KMS-11 (cell line): ENCODE measurements at regions not wholly inside any gene's neighbourhood (a gene's known extent, or its start where the extent isn't known, plus 50 kb on each side); places are given as distances from the start of the nearest gene placed in this dataset.

Experiments
- H2AFZ ChIP-seq: fragments of 200-600 bp; sonication (generic); 2 replicates; pipeline ENCODE4 v1.6.1; 2016; ENCODE audit warnings: antibody characterized with exemption, mixed run types, low read depth
- H3K27ac ChIP-seq: fragments of 200-600 bp; sonication (generic); 2 replicates; pipeline ENCODE4 v1.6.1; 2016; ENCODE audit warnings: mild to moderate bottlenecking, mixed run types
- H3K27me3 ChIP-seq: fragments of 200-600 bp; sonication (generic); 2 replicates; pipeline ENCODE4 v1.6.1; 2017; ENCODE audit warnings: mild to moderate bottlenecking, low read depth, mixed run types, moderate library complexity; ENCODE audit not compliant: insufficient read depth
- H3K36me3 ChIP-seq: fragments of 200-600 bp; sonication (generic); 2 replicates; pipeline ENCODE4 v1.6.1; 2017; ENCODE audit warnings: mild to moderate bottlenecking, mixed run types; ENCODE audit not compliant: insufficient read depth
- H3K4me1 ChIP-seq: fragments of 200-600 bp; sonication (generic); 2 replicates; pipeline ENCODE4 v1.6.1; 2016; ENCODE audit warnings: mild to moderate bottlenecking, low read depth, mixed run types; ENCODE audit not compliant: poor library complexity, severe bottlenecking
- H3K4me2 ChIP-seq: fragments of 200-600 bp; sonication (generic); 2 replicates; pipeline ENCODE4 v1.7.0; 2016; ENCODE audit warnings: mild to moderate bottlenecking, mixed run types
- H3K4me3 ChIP-seq: fragments of 200-600 bp; sonication (generic); IDR thresholded peaks from 2 replicates; pipeline ENCODE4 v1.6.1; 2017; ENCODE audit warnings: low read depth, low read length, mixed read lengths; ENCODE audit not compliant: insufficient read depth
- H3K79me2 ChIP-seq: fragments of 200-600 bp; sonication (generic); 2 replicates; pipeline ENCODE4 v1.6.1; 2016; ENCODE audit warnings: low read depth, mixed run types; ENCODE audit not compliant: insufficient read depth
- H3K9ac ChIP-seq: fragments of 200-600 bp; sonication (generic); 2 replicates; pipeline ENCODE4 v1.6.1; 2016; ENCODE audit warnings: mild to moderate bottlenecking, mixed run types
- H4K20me1 ChIP-seq: fragments of 200-600 bp; sonication (generic); 2 replicates; pipeline ENCODE4 v1.6.1; 2016; ENCODE audit warnings: mild to moderate bottlenecking, mixed run types; ENCODE audit not compliant: insufficient read depth
- TF ChIP-seq, protein P1 (sequence below): fragments of 200-600 bp; sonication (generic); conservative IDR thresholded peaks from 2 replicates; pipeline ENCODE4 v1.6.1; 2017; ENCODE audit warnings: low read depth, mild to moderate bottlenecking, antibody characterized with exemption, low read length, moderate library complexity, mixed read lengths

DNA sequence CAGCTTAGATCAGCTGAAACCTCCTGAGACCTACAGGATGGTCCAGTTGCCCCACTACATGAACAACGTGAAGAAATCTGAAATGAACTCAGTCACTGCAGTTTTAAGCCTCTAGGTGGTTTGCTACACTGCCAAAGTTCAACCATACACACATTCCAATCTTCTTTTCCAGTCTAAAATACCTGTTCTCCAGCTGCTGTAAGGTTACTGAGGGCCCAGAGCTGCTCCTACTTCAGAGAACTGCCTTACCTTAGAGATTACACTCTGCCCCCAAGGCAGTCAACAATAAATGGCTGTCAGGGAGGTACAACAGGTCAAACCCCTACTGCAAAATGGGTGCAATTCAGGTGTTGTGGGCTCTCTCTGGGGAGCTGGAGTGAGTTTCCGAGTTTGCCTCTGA lies 154.1 kb upstream of the MIR17HG start:
- Histone ChIP-seq H3K27ac (no peak overlapping the region), H3K9ac (no peak overlapping the region), H3K4me1 (no peaks in the 10 kb centered on the region), H3K36me3 (no peaks in the 10 kb centered on the region), H3K4me2 (no peak overlapping the region), H4K20me1 (no peaks in the 10 kb centered on the region), H3K4me3 (no peak overlapping the region), H2AFZ (no peak overlapping the region), H3K27me3 (no peaks in the 10 kb centered on the region), H3K79me2 (no peaks in the 10 kb centered on the region)
- TF ChIP-seq, protein P1, sequence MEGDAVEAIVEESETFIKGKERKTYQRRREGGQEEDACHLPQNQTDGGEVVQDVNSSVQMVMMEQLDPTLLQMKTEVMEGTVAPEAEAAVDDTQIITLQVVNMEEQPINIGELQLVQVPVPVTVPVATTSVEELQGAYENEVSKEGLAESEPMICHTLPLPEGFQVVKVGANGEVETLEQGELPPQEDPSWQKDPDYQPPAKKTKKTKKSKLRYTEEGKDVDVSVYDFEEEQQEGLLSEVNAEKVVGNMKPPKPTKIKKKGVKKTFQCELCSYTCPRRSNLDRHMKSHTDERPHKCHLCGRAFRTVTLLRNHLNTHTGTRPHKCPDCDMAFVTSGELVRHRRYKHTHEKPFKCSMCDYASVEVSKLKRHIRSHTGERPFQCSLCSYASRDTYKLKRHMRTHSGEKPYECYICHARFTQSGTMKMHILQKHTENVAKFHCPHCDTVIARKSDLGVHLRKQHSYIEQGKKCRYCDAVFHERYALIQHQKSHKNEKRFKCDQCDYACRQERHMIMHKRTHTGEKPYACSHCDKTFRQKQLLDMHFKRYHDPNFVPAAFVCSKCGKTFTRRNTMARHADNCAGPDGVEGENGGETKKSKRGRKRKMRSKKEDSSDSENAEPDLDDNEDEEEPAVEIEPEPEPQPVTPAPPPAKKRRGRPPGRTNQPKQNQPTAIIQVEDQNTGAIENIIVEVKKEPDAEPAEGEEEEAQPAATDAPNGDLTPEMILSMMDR: no peak

DNA sequence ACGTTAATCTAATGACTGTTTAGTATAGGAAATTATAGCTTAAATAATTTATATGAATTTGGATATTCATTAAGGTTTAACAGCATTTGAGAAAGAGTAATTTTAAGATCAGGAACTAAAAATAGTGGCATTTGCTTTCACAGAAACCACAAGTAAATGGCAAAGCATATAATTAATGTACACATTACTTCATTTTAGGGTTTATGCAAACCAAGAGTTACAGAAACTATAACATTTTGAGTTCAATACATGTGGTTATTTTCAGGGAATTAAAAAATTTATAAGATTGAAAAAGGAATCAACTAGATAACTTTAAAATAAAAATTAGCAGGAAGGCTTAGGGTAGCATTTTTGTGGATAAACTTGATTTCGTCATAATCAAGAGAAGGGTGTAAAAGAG lies 151.7 kb upstream of the MIR17HG start:
- H3K4me1 ChIP-seq: no peaks in the 10 kb centered on the region
- no peak overlapping the region for H3K9ac ChIP-seq
- no peaks in the 10 kb centered on the region for H3K36me3 ChIP-seq
- H2AFZ ChIP-seq: no peak overlapping the region
- no peaks in the 10 kb centered on the region for H3K27me3 ChIP-seq
- TF ChIP-seq, protein P1: no peak
- H3K4me3 ChIP-seq: no peak overlapping the region
- no peaks in the 10 kb centered on the region for H4K20me1 ChIP-seq
- no peak overlapping the region for H3K4me2 ChIP-seq
- H3K79me2 ChIP-seq: no peaks in the 10 kb centered on the region
- H3K27ac ChIP-seq: no peak overlapping the region

DNA sequence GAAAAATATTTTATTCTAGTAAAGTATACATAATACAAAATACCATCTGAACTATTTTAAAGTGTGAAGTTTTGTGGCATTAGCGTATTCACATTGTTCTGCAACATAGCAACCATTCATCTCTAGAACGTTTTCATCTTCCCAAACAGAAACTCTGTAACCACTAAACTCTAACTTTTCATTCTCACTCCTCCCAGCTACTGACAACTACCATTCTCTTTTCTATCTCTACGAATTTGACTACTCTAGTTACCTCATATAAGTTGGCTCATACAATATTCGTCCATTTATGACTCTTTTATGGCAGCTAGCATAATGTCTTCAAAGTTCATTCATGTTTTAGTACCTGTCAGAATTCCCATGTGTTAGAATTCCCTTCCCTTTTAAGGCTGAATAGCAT lies 150.5 kb upstream of the MIR17HG start:
- TF ChIP-seq, protein P1: no peak
- Histone ChIP-seq H4K20me1 (no peaks in the 10 kb centered on the region), H2AFZ (no peak overlapping the region)

DNA sequence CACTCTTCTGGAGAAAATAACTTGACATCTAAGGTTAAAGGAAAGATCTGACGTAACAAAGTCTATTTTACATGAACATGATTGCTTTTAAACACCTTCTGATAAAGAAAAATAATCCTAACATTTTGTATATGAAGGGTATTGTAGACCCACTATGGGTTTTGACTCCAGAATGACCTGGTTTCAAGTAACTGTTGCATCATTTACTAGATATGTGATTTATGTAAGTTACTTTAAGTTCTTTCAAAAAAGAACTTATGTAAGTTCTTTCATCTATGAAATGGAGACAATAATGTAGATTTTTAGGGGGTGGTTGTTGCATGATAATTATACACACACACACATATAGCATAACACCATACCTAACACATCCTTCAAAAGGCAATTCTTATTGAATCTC lies 147.6 kb upstream of the MIR17HG start:
- TF ChIP-seq, protein P1: no peak

More for the DNA sequence above, 150.5 kb upstream of the MIR17HG start:
- no peak overlapping the region for H3K27ac ChIP-seq
- H3K4me2 ChIP-seq: no peak overlapping the region
- no peaks in the 10 kb centered on the region for H3K4me1 ChIP-seq
- no peak overlapping the region for H3K9ac ChIP-seq
- no peak overlapping the region for H3K4me3 ChIP-seq
- H3K27me3 ChIP-seq: no peaks in the 10 kb centered on the region
- H3K36me3 ChIP-seq: no peaks in the 10 kb centered on the region
- no peaks in the 10 kb centered on the region for H3K79me2 ChIP-seq

More for the DNA sequence above, 147.6 kb upstream of the MIR17HG start:
- Histone ChIP-seq H3K36me3 (no peaks in the 10 kb centered on the region), H3K4me3 (no peak overlapping the region), H3K79me2 (no peaks in the 10 kb centered on the region), H3K27me3 (no peaks in the 10 kb centered on the region), H3K9ac (no peak overlapping the region), H3K27ac (no peak overlapping the region), H3K4me1 (no peaks in the 10 kb centered on the region), H3K4me2 (no peak overlapping the region), H2AFZ (no peak overlapping the region), H4K20me1 (no peaks in the 10 kb centered on the region)
